ENCODE measurements at regions not wholly inside any gene's neighbourhood (a gene's known extent, or its start where the extent isn't known, plus 50 kb on each side); places are given as distances from the start of the nearest gene placed in this dataset.

DNA sequence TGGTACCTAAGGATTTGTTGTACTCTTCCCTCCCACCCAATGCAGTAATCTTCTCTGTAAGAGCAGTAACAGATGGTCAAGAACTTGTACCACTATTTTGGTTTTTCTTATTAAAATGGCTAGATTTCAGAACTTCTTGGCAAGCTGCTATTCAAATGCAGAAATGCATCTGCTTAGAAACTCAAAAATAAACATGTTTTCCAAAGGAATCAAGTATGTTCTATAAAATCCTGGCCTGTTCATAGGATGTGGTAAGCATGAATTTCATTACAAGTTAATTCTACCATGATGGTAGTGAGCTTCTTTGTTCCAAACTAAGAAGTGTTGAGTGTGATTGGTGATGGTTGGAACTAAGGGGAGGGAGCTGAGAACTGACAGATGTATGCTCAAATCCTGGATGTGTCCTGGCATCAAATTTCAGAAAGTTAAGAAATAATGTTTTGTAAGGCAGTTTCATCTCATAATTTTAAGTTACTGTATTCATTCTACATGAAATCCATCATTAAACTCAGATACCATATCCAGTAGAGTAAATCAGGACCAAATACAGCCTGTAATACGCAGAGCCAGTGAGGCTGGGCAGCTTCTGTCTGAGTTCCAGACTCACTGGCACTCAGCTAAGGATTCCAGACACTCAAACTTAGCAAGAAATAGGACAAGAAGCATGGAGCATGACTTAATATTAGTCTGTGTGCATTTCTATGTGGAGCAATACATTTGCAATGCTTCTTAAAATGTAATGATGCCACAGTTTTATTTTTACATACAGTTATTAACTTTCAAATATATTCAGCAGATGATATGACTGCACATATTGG lies 119.6 kb downstream of the TES start:
- H3K4me3 ChIP-seq (ENCODE audit: low read depth, low read length), result no peak overlapping the region
- no peak for DNase-seq (ENCODE audit: low read depth)
- TF ChIP-seq, protein P1, sequence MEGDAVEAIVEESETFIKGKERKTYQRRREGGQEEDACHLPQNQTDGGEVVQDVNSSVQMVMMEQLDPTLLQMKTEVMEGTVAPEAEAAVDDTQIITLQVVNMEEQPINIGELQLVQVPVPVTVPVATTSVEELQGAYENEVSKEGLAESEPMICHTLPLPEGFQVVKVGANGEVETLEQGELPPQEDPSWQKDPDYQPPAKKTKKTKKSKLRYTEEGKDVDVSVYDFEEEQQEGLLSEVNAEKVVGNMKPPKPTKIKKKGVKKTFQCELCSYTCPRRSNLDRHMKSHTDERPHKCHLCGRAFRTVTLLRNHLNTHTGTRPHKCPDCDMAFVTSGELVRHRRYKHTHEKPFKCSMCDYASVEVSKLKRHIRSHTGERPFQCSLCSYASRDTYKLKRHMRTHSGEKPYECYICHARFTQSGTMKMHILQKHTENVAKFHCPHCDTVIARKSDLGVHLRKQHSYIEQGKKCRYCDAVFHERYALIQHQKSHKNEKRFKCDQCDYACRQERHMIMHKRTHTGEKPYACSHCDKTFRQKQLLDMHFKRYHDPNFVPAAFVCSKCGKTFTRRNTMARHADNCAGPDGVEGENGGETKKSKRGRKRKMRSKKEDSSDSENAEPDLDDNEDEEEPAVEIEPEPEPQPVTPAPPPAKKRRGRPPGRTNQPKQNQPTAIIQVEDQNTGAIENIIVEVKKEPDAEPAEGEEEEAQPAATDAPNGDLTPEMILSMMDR (IDR thresholded peaks at IDR 0.05; ENCODE audit: insufficient read depth, low read depth, low read length), result no peak

- TF ChIP-seq, protein P1 (IDR thresholded peaks at IDR 0.05; ENCODE audit: insufficient read depth, low read depth, low read length), result no peak
- DNase-seq (ENCODE audit: low read depth), result peak; percentile 37
- H3K4me3 ChIP-seq (ENCODE audit: low read depth, low read length), result no peak overlapping the region
Observed at GRCh38 chr7:116331020-116331419, 120.7 kb downstream of the TES start.

GRCh38 chr7:116332766-116333165 lies 122.4 kb downstream of the TES start:
- DNase-seq (ENCODE audit: low read depth), result no peak
- no peak overlapping the region for H3K4me3 ChIP-seq (ENCODE audit: low read depth, low read length)
- TF ChIP-seq, protein P1 (IDR thresholded peaks at IDR 0.05; ENCODE audit: insufficient read depth, low read depth, low read length), result no peak

GRCh38 chr7:116334555-116334954 lies 124.2 kb downstream of the TES start:
- TF ChIP-seq, protein P1 (IDR thresholded peaks at IDR 0.05; ENCODE audit: insufficient read depth, low read depth, low read length), result no peak
- no peak for DNase-seq (ENCODE audit: low read depth)
- H3K4me3 ChIP-seq (ENCODE audit: low read depth, low read length), result no peak overlapping the region

- no peak overlapping the region for H3K4me3 ChIP-seq (ENCODE audit: low read depth, low read length)
- TF ChIP-seq, protein P1 (IDR thresholded peaks at IDR 0.05; ENCODE audit: insufficient read depth, low read depth, low read length), result no peak
- no peak for DNase-seq (ENCODE audit: low read depth)
Observed at GRCh38 chr7:116337018-116337417, 126.7 kb downstream of the TES start.

DNA sequence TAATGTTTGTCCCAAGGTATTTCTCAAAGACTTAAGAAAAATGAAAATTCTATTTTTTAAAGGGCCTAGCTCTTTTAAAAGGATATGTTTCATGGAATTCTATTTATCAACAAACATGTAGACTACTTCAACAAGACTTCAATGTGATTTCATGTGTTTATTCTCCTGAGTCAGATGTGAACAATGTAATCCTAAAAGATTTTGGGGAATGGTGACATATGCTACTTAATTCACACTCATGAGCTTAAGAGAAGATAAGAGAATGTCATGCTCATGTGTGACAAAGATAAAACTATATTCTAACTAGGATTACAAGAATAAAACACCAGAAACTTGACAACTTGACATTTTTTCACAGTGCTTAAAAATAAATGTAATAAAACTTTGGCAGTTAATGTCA lies 127.5 kb downstream of the TES start:
- H3K4me3 ChIP-seq (ENCODE audit: low read depth, low read length), result no peak overlapping the region
- DNase-seq (ENCODE audit: low read depth), result no peak
- TF ChIP-seq, protein P1 (IDR thresholded peaks at IDR 0.05; ENCODE audit: insufficient read depth, low read depth, low read length), result no peak

DNA sequence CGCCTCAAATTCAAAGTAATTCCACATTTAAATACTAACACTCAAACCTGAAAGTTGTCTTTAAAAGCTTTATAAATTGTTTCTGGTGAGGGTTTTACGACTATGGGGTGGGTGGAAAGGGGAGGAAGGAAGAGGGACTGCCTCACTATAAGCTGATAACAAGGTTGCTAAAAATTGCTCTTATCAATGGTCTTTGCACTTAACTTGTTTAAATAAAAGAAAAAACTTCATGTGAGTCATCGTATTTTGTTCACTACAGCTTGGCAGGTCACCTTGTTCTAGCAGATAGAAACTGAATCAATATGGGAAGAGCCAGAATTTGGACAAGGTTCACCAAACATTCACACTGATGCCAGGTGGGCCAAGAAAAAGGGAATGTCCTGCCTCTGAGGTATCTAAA lies 129.2 kb downstream of the TES start:
- TF ChIP-seq, protein P1 (IDR thresholded peaks at IDR 0.05; ENCODE audit: insufficient read depth, low read depth, low read length), result no peak
- peak; percentile 28 for DNase-seq (ENCODE audit: low read depth)
- no peak overlapping the region for H3K4me3 ChIP-seq (ENCODE audit: low read depth, low read length)

All from fibroblast of villous mesenchyme (primary cell).